ENCODE measurements at regions not wholly inside any gene's neighbourhood (a gene's known extent, or its start where the extent isn't known, plus 50 kb on each side); places are given as distances from the start of the nearest gene placed in this dataset.

- Histone ChIP-seq H2BK20ac (ENCODE audit: low read length) (no peak overlapping the region), H3K4me3 (ENCODE audit: extremely low read depth in 1 of 4, insufficient read depth in 2 of 4, low read depth in 3 of 4, low read length in 4 of 4) (no peak overlapping the region), H3K56ac (replicated peaks; ENCODE audit: insufficient read length, low read depth, low read length) (no peak overlapping the region), H3K27ac (ENCODE audit: low read depth, low read length) (no peak overlapping the region), H3K9ac (replicated peaks in 1 of 4; ENCODE audit: extremely low read depth in 1 of 4, low read depth in 3 of 4, low read length in 3 of 4) (no peak overlapping the region), H3K79me1 (ENCODE audit: low read depth, low read length) (no peaks in the 10 kb centered on the region), H2BK120ac (replicated peaks; ENCODE audit: low read depth, low read length) (no peak overlapping the region), H3K23ac (ENCODE audit: insufficient read length) (no peak overlapping the region), H4K91ac (replicated peaks; ENCODE audit: insufficient read length, low read length) (no peak overlapping the region), H3K18ac (ENCODE audit: extremely low read depth, low read length) (no peak overlapping the region), H3K36me3 (ENCODE audit: control insufficient read depth in 2 of 4, insufficient read depth in 4 of 4, low read length in 3 of 4) (no peaks in the 10 kb centered on the region), H3K79me2 (ENCODE audit: control insufficient read depth in 1 of 2, insufficient read depth in 2 of 2, low read length in 2 of 2) (no peaks in the 10 kb centered on the region), H3K14ac (ENCODE audit: insufficient read length) (no peak overlapping the region), H4K5ac (ENCODE audit: insufficient read length, low read depth, low read length) (no peak overlapping the region), H3K4me1 (replicated peaks in 1 of 4; ENCODE audit: control insufficient read depth in 3 of 4, insufficient read depth in 4 of 4, low read length in 3 of 4) (no peaks in the 10 kb centered on the region), H4K8ac (ENCODE audit: extremely low read depth, insufficient read depth, low read length) (no peak overlapping the region), H2BK5ac (ENCODE audit: low read depth, low read length) (no peak overlapping the region), H2BK15ac (ENCODE audit: low read length) (no peak overlapping the region), H3K27me3 (replicated peaks in 1 of 4; ENCODE audit: control insufficient read depth in 3 of 4, extremely low read depth in 1 of 4, insufficient read depth in 3 of 4, low read length in 3 of 4) (no peaks in the 10 kb centered on the region), H2AK5ac (ENCODE audit: low read depth, low read length) (no peak overlapping the region), H3K4me2 (ENCODE audit: insufficient read depth in 1 of 2, low read depth in 2 of 2, low read length in 2 of 2) (no peak overlapping the region), H3K9me3 (ENCODE audit: insufficient read depth in 2 of 2, low read depth in 1 of 2, low read length in 1 of 2) (no peaks in the 10 kb centered on the region), H4K20me1 (replicated peaks in 1 of 2; ENCODE audit: control insufficient read depth in 1 of 2, insufficient read depth in 2 of 2, low read length in 2 of 2) (no peaks in the 10 kb centered on the region), H3K23me2 (ENCODE audit: low read depth, low read length) (no peaks in the 10 kb centered on the region), H2AFZ (ENCODE audit: low read length) (no peak overlapping the region), H2BK12ac (ENCODE audit: low read depth, low read length) (no peak overlapping the region), H3K4ac (replicated peaks; ENCODE audit: insufficient read length, low read depth, low read length) (no peak overlapping the region)
- DNase-seq (ENCODE audit: low read depth in 1 of 2, low spot score in 2 of 2) (no peak), FAIRE-seq (peak; percentile 90)
- ChIA-PET CTCF (ENCODE audit: partially characterized antibody) (interaction anchor here (0.5 to 2.2 kb wide), 59 partner anchors 8 to 1552 kb away, joined by 3 to 23 read pairs (median 3); partner anchors contain the start of gene FBXL4), POLR2A (ENCODE audit: partially characterized antibody) (no interaction called here)
- WGBS, 2 experiments (ENCODE audit: extremely low coverage in 1 of 2, insufficient coverage in 1 of 2, insufficient read length in 1 of 2, insufficient replicate concordance in 2 of 2, low coverage in 1 of 2, low lambda C conversion rate in 2 of 2, missing lambda C conversion rate in 1 of 2), result 69% methylated on average over 8 of the region's 8 CpGs; no CpG with 5 or more reads in 1 of the 2 experiments
- no peak for TF ChIP-seq CHD1 (IDR thresholded peaks at IDR 0.05; ENCODE audit: low read depth, low read length)
- TF ChIP-seq CTCF (IDR thresholded peaks at IDR 0.05; ENCODE audit: control extremely low read depth in 1 of 3, insufficient read depth in 1 of 3, low read depth in 1 of 3, low read length in 3 of 3), result peak in 2 of 3 experiments; percentile 59 to 61; a peak in 2 of 4 replicates
- peak; percentile 89 to 91 for TF ChIP-seq RAD21 (IDR thresholded peaks at IDR 0.05 in 1 of 2, conservative IDR thresholded peaks at IDR 0.05 in 1 of 2; ENCODE audit: low read depth in 2 of 2, low read length in 2 of 2)
- TF ChIP-seq MAFK (IDR thresholded peaks at IDR 0.05; ENCODE audit: low read depth, low read length), result no peak
- no peak for TF ChIP-seq SRF (IDR thresholded peaks at IDR 0.05; ENCODE audit: low read depth, low read length)
- TF ChIP-seq EP300 (IDR thresholded peaks at IDR 0.05; ENCODE audit: borderline replicate concordance in 1 of 2, low read depth in 2 of 2, low read length in 2 of 2), result no peak
- TF ChIP-seq YY1 (IDR thresholded peaks at IDR 0.05; ENCODE audit: low read depth, low read length), result no peak
- TF ChIP-seq BACH1 (IDR thresholded peaks at IDR 0.05; ENCODE audit: low read length), result no peak
- TF ChIP-seq RNF2 (IDR thresholded peaks at IDR 0.05; ENCODE audit: borderline replicate concordance, low read depth, low read length, missing control alignments, poor library complexity, severe bottlenecking), result no peak
Observed at GRCh38 chr6:99119109-99120031, 171.6 kb upstream of the FBXL4 start.
